GM12865 (cell line): ENCODE measurements at regions not wholly inside any gene's neighbourhood (a gene's known extent, or its start where the extent isn't known, plus 50 kb on each side); places are given as distances from the start of the nearest gene placed in this dataset.

Experiments
- DNase-seq: peaks from one replicate; pipeline ENCODE4 v3.0.0; 2010; ENCODE audit warnings: low read depth
- H3K4me3 ChIP-seq: 2 replicates; pipeline ENCODE4 v1.5.1; 2011; ENCODE audit warnings: mild to moderate bottlenecking, low read depth, low read length, control low read depth
- CTCF ChIP-seq: IDR thresholded peaks from 2 replicates; pipeline ENCODE4 v1.5.1; 2011; ENCODE audit warnings: low read length, control low read depth, low read depth, inconsistent platforms; ENCODE audit not compliant: insufficient read depth; ENCODE audit errors: missing control alignments

- TF ChIP-seq CTCF: no peak
- no peak for DNase-seq
- no peak overlapping the region for H3K4me3 ChIP-seq
These were observed 228.8 kb upstream of the KAZN start for GRCh38 chr1:14369526-14370213.

- DNase-seq: no peak
- no peak for TF ChIP-seq CTCF
- no peak overlapping the region for H3K4me3 ChIP-seq
These were observed 226.6 kb upstream of the KAZN start for GRCh38 chr1:14371771-14372497.

GRCh38 chr1:14372526-14372925, 226.0 kb upstream of the KAZN start:
- no peak overlapping the region for H3K4me3 ChIP-seq
- no peak for DNase-seq

GRCh38 chr1:14373081-14373758, 225.3 kb upstream of the KAZN start:
- no peak overlapping the region for H3K4me3 ChIP-seq
- TF ChIP-seq CTCF: no peak
- no peak for DNase-seq

More at GRCh38 chr1:14372526-14372925, 226.0 kb upstream of the KAZN start:
- no peak for TF ChIP-seq CTCF

GRCh38 chr1:14375226-14375625, 223.3 kb upstream of the KAZN start:
- no peak for TF ChIP-seq CTCF
- H3K4me3 ChIP-seq: no peak overlapping the region
- no peak for DNase-seq

GRCh38 chr1:14377386-14377785, 221.1 kb upstream of the KAZN start:
- TF ChIP-seq CTCF: no peak
- no peak for DNase-seq
- no peak overlapping the region for H3K4me3 ChIP-seq

- no peak for DNase-seq
- H3K4me3 ChIP-seq: no peak overlapping the region
- TF ChIP-seq CTCF: no peak
These were observed 218.1 kb upstream of the KAZN start for GRCh38 chr1:14380408-14380807.
